ENCODE measurements at regions not wholly inside any gene's neighbourhood (a gene's known extent, or its start where the extent isn't known, plus 50 kb on each side); places are given as distances from the start of the nearest gene placed in this dataset.
"Not testable (repeated sequence)": the region's sequence is repeated elsewhere in the genome, so short reads cannot be mapped to it uniquely, and the experiment has no call there.

GRCh38 chr10:80713398-80713928 is 175.8 kb downstream of the SH2D4B start:
- Mint-ChIP-seq H3K27ac (no peak overlapping the region), H3K4me3 (no peak overlapping the region), H3K27me3 (peaks cover 5% of the 10 kb centered on the region), H3K9me3 (no peaks in the 10 kb centered on the region), H3K4me1 (no peaks in the 10 kb centered on the region), H3K36me3 (ENCODE audit: low read depth) (no peaks in the 10 kb centered on the region)
- POLR2A ChIA-PET, result no interaction called here
- CTCF ChIA-PET, result interaction anchor here (0.5 to 1.2 kb wide), 3 partner anchors 10 to 53 kb away, joined by 3 to 4 read pairs (median 3); no protein-coding TSS in a partner anchor
- TF ChIP-seq CTCF (IDR thresholded peaks at IDR 0.05), result no peak
- intact Hi-C loops (cut with micrococcal nuclease), result no loop called here
- ATAC-seq (ENCODE audit: low read depth), result no peak
- no peak for DNase-seq

GRCh38 chr10:80714566-80714965 is 176.9 kb downstream of the SH2D4B start:
- Mint-ChIP-seq H3K4me1 (no peaks in the 10 kb centered on the region), H3K4me3 (no peak overlapping the region), H3K36me3 (ENCODE audit: low read depth) (no peaks in the 10 kb centered on the region), H3K27ac (no peak overlapping the region), H3K27me3 (peaks cover 5% of the 10 kb centered on the region), H3K9me3 (no peaks in the 10 kb centered on the region)
- intact Hi-C loops (cut with micrococcal nuclease), result no loop called here
- DNase-seq (no peak), ATAC-seq (ENCODE audit: low read depth) (no peak)
- no peak for TF ChIP-seq CTCF (IDR thresholded peaks at IDR 0.05)
- ChIA-PET CTCF (no interaction called here), POLR2A (no interaction called here)

- Mint-ChIP-seq H3K27ac (no peak overlapping the region), H3K27me3 (peaks cover 2% of the 10 kb centered on the region), H3K4me3 (no peak overlapping the region), H3K9me3 (no peaks in the 10 kb centered on the region), H3K4me1 (no peaks in the 10 kb centered on the region), H3K36me3 (ENCODE audit: low read depth) (no peaks in the 10 kb centered on the region)
- no peak for DNase-seq
- intact Hi-C loops (cut with micrococcal nuclease), result no loop called here
- ChIA-PET CTCF (no interaction called here), POLR2A (no interaction called here)
- no peak for TF ChIP-seq CTCF (IDR thresholded peaks at IDR 0.05)
- ATAC-seq (ENCODE audit: low read depth), result no peak
Observed at GRCh38 chr10:80718024-80718423, 180.3 kb downstream of the SH2D4B start.

GRCh38 chr10:80719935-80720334 is 182.2 kb downstream of the SH2D4B start:
- POLR2A ChIA-PET, result no interaction called here
- H3K36me3 Mint-ChIP-seq (ENCODE audit: low read depth), result no peaks in the 10 kb centered on the region
- TF ChIP-seq CTCF (IDR thresholded peaks at IDR 0.05), result no peak

GRCh38 chr10:80720549-80720948 is 182.8 kb downstream of the SH2D4B start:
- Mint-ChIP-seq H3K36me3 (ENCODE audit: low read depth) (no peaks in the 10 kb centered on the region), H3K27me3 (no peaks in the 10 kb centered on the region), H3K9me3 (no peaks in the 10 kb centered on the region), H3K4me3 (no peak overlapping the region), H3K27ac (no peak overlapping the region), H3K4me1 (no peaks in the 10 kb centered on the region)
- TF ChIP-seq CTCF (IDR thresholded peaks at IDR 0.05), result no peak
- ChIA-PET POLR2A (no interaction called here), CTCF (interaction anchor here (1.4 kb wide), 1 partner anchor 18 kb away, joined by 3 read pairs; no protein-coding TSS in a partner anchor)
- ATAC-seq (ENCODE audit: low read depth) (no peak), DNase-seq (no peak)
- intact Hi-C loops (cut with micrococcal nuclease), result no loop called here

More at GRCh38 chr10:80719935-80720334, 182.2 kb downstream of the SH2D4B start:
- CTCF ChIA-PET, result interaction anchor here (1.4 kb wide), 1 partner anchor 18 kb away, joined by 3 read pairs; no protein-coding TSS in a partner anchor
- no peak overlapping the region for H3K4me3 Mint-ChIP-seq
- H3K27ac Mint-ChIP-seq, result no peak overlapping the region
- H3K9me3 Mint-ChIP-seq, result no peaks in the 10 kb centered on the region
- DNase-seq, result no peak
- no peaks in the 10 kb centered on the region for H3K27me3 Mint-ChIP-seq
- H3K4me1 Mint-ChIP-seq, result no peaks in the 10 kb centered on the region
- no peak for ATAC-seq (ENCODE audit: low read depth)
- intact Hi-C loops (cut with micrococcal nuclease), result no loop called here

- intact Hi-C loops (cut with micrococcal nuclease); POLR2A ChIA-PET; ATAC-seq (ENCODE audit: low read depth); H3K9me3 Mint-ChIP-seq; CTCF ChIA-PET; H3K36me3 Mint-ChIP-seq (ENCODE audit: low read depth); H3K27me3 Mint-ChIP-seq; H3K27ac Mint-ChIP-seq; H3K4me3 Mint-ChIP-seq; H3K4me1 Mint-ChIP-seq; DNase-seq: not testable (repeated sequence)
Observed at GRCh38 chr10:80728354-80728753, 190.7 kb downstream of the SH2D4B start.

Data from activated B cell treated with CpG ODN at 0.5 μM for 24 hours (primary cell).